Chondrocyte (in vitro differentiated cells): ENCODE measurements at regions not wholly inside any gene's neighbourhood (a gene's known extent, or its start where the extent isn't known, plus 50 kb on each side); places are given as distances from the start of the nearest gene placed in this dataset.

Experiments
- DNase-seq: peaks from one replicate; pipeline ENCODE4 v3.0.0; 2021; ENCODE audit warnings: mixed read lengths, low spot score
- H3K27ac Mint-ChIP-seq: one replicate; pipeline ENCODE4 v1.8.0; 2021; ENCODE audit warnings: mild to moderate bottlenecking, moderate library complexity, mixed read lengths; ENCODE audit not compliant: unreplicated experiment
- H3K27me3 Mint-ChIP-seq: 2 replicates; pipeline ENCODE4 v1.8.0; 2021; ENCODE audit warnings: low read depth, mixed read lengths
- H3K36me3 Mint-ChIP-seq: 2 replicates; pipeline ENCODE4 v1.8.0; 2021; ENCODE audit warnings: low read depth, mixed read lengths
- H3K4me1 Mint-ChIP-seq: 2 replicates; pipeline ENCODE4 v1.8.0; 2021; ENCODE audit warnings: low read depth, mild to moderate bottlenecking, mixed read lengths
- H3K4me3 Mint-ChIP-seq: one replicate; pipeline ENCODE4 v1.8.0; 2021; ENCODE audit warnings: mild to moderate bottlenecking, moderate library complexity, mixed read lengths; ENCODE audit not compliant: unreplicated experiment
- H3K9me3 Mint-ChIP-seq: 2 replicates; pipeline ENCODE4 v1.8.0; 2021; ENCODE audit warnings: low read depth, mixed read lengths
- CTCF ChIP-seq: fragments of 200-600 bp; sonication (generic); IDR thresholded peaks from 2 replicates; pipeline ENCODE4 v1.5.0; 2021; ENCODE audit warnings: antibody characterized with exemption, mild to moderate bottlenecking, moderate library complexity

GRCh38 chr3:69607466-69608305, 131.6 kb upstream of the MITF start:
- no peak for DNase-seq
- peaks cover 2% of the 10 kb centered on the region for H3K36me3 Mint-ChIP-seq
- peaks cover 40% of the 10 kb centered on the region for H3K27me3 Mint-ChIP-seq
- TF ChIP-seq CTCF: no peak
- no peaks in the 10 kb centered on the region for H3K4me1 Mint-ChIP-seq
- no peak overlapping the region for H3K4me3 Mint-ChIP-seq
- peaks cover 7% of the 10 kb centered on the region for H3K9me3 Mint-ChIP-seq
- H3K27ac Mint-ChIP-seq: no peak overlapping the region

- peaks cover 51% of the 10 kb centered on the region for H3K27me3 Mint-ChIP-seq
- TF ChIP-seq CTCF: no peak
- H3K4me3 Mint-ChIP-seq: no peak overlapping the region
- H3K27ac Mint-ChIP-seq: no peak overlapping the region
- peaks cover 4% of the 10 kb centered on the region for H3K36me3 Mint-ChIP-seq
- H3K4me1 Mint-ChIP-seq: no peaks in the 10 kb centered on the region
- peaks cover 14% of the 10 kb centered on the region for H3K9me3 Mint-ChIP-seq
- no peak for DNase-seq
Measured at GRCh38 chr3:69605867-69606266, 133.4 kb upstream of the MITF start.

GRCh38 chr3:69604735-69605450, 134.4 kb upstream of the MITF start:
- DNase-seq: no peak
- no peak for TF ChIP-seq CTCF
- Mint-ChIP-seq H3K36me3 (peaks cover 7% of the 10 kb centered on the region), H3K4me3 (no peak overlapping the region), H3K27me3 (peaks cover 51% of the 10 kb centered on the region), H3K9me3 (peaks cover 23% of the 10 kb centered on the region), H3K4me1 (no peaks in the 10 kb centered on the region), H3K27ac (no peak overlapping the region)

- Mint-ChIP-seq H3K4me3 (no peak overlapping the region), H3K27me3 (peaks cover 36% of the 10 kb centered on the region), H3K4me1 (no peaks in the 10 kb centered on the region), H3K9me3 (peaks cover 19% of the 10 kb centered on the region), H3K36me3 (peaks cover 5% of the 10 kb centered on the region), H3K27ac (no peak overlapping the region)
- TF ChIP-seq CTCF: no peak
- no peak for DNase-seq
Measured at GRCh38 chr3:69602112-69602511, 137.2 kb upstream of the MITF start.

- Mint-ChIP-seq H3K4me1 (no peaks in the 10 kb centered on the region), H3K9me3 (peaks cover 4% of the 10 kb centered on the region), H3K27ac (no peak overlapping the region), H3K36me3 (no peaks in the 10 kb centered on the region), H3K27me3 (peaks cover 14% of the 10 kb centered on the region), H3K4me3 (no peak overlapping the region)
- DNase-seq: no peak
- no peak for TF ChIP-seq CTCF
Measured at GRCh38 chr3:69594286-69594685, 145.0 kb upstream of the MITF start.
